ENCODE measurements at regions not wholly inside any gene's neighbourhood (a gene's known extent, or its start where the extent isn't known, plus 50 kb on each side); places are given as distances from the start of the nearest gene placed in this dataset.

- CTCF ChIA-PET = no interaction called here
- TF ChIP-seq YY1 (IDR thresholded peaks at IDR 0.05; ENCODE audit: low read depth) = no peak
- no peak for TF ChIP-seq TAF1 (IDR thresholded peaks at IDR 0.05; ENCODE audit: borderline replicate concordance, low read depth, low read length)
- TF ChIP-seq NFIC (IDR thresholded peaks at IDR 0.05; ENCODE audit: borderline replicate concordance) = no peak
- no peak for TF ChIP-seq ELF1 (IDR thresholded peaks at IDR 0.05)
- TF ChIP-seq IRF3 (IDR thresholded peaks at IDR 0.05; ENCODE audit: low read depth, low read length) = no peak
- TF ChIP-seq MEF2A (IDR thresholded peaks at IDR 0.05; ENCODE audit: borderline replicate concordance, low read depth) = no peak
- no peak for TF ChIP-seq EZH2phosphoT487 (IDR thresholded peaks at IDR 0.05; ENCODE audit: borderline replicate concordance, low read depth)
- TF ChIP-seq MXI1 (IDR thresholded peaks at IDR 0.05; ENCODE audit: low read depth, low read length) = no peak
- no peak for TF ChIP-seq GABPA (IDR thresholded peaks at IDR 0.05; ENCODE audit: low read depth)
- no peak for TF ChIP-seq MAX (IDR thresholded peaks at IDR 0.05; ENCODE audit: low read depth)
- TF ChIP-seq EP300 (IDR thresholded peaks at IDR 0.05; ENCODE audit: borderline replicate concordance in 1 of 2, low read depth in 1 of 2, low read length in 1 of 2) = no peak
Observed at GRCh38 chr14:42353315-42353714, 746.6 kb downstream of the LRFN5 start.

GRCh38 chr14:42335918-42336317, 729.2 kb downstream of the LRFN5 start:
- H4K20me1 ChIP-seq (ENCODE audit: insufficient read depth) = no peaks in the 10 kb centered on the region
- TF ChIP-seq IRF3 (IDR thresholded peaks at IDR 0.05; ENCODE audit: low read depth, low read length) = no peak
- TF ChIP-seq EZH2phosphoT487 (IDR thresholded peaks at IDR 0.05; ENCODE audit: borderline replicate concordance, low read depth) = no peak
- TF ChIP-seq MAX (IDR thresholded peaks at IDR 0.05; ENCODE audit: low read depth) = no peak
- TF ChIP-seq USF2 (IDR thresholded peaks at IDR 0.05; ENCODE audit: borderline replicate concordance, low read depth, low read length) = no peak
- no peak for TF ChIP-seq YY1 (IDR thresholded peaks at IDR 0.05; ENCODE audit: low read depth)
- no peak for TF ChIP-seq RXRA (IDR thresholded peaks at IDR 0.05; ENCODE audit: borderline replicate concordance, low read depth)
- TF ChIP-seq GATA2 (CRISPR knock-in tag; IDR thresholded peaks at IDR 0.05) = no peak
- no peak for TF ChIP-seq PBX3 (IDR thresholded peaks at IDR 0.05)
- no peaks in the 10 kb centered on the region for H3K36me3 ChIP-seq (replicated peaks in 1 of 2; ENCODE audit: control insufficient read depth in 1 of 2, insufficient read depth in 2 of 2, low read length in 1 of 2)
- no peak overlapping the region for H3K4me3 ChIP-seq (ENCODE audit: low read depth in 2 of 2, low read length in 1 of 2)
- no peaks in the 10 kb centered on the region for H3K9me2 ChIP-seq
- H3K9ac ChIP-seq = no peak overlapping the region
- no peaks in the 10 kb centered on the region for H3K79me2 ChIP-seq (ENCODE audit: insufficient read depth)
- CTCF ChIA-PET = no interaction called here
- H3K27ac ChIP-seq (ENCODE audit: low read depth in 2 of 2, low read length in 1 of 2) = no peak overlapping the region
- H2AFZ ChIP-seq (ENCODE audit: low read depth) = no peak overlapping the region
- H3F3A ChIP-seq (replicated peaks; ENCODE audit: insufficient read depth) = no peaks in the 10 kb centered on the region
- POLR2A ChIA-PET = no interaction called here
- 22% methylated on average over 1 of the region's 1 CpG for WGBS (ENCODE audit: low lambda C conversion rate)
- no peaks in the 10 kb centered on the region for H3K4me1 ChIP-seq (ENCODE audit: control insufficient read depth in 1 of 2, insufficient read depth in 2 of 2, low read depth in 1 of 2, low read length in 1 of 2)
- H3K9me3 ChIP-seq = no peaks in the 10 kb centered on the region
- H3K27me3 ChIP-seq (ENCODE audit: insufficient read depth) = no peaks in the 10 kb centered on the region
- H3K4me2 ChIP-seq = no peak overlapping the region
- no peak for DNase-seq

More at GRCh38 chr14:42353315-42353714, 746.6 kb downstream of the LRFN5 start:
- Histone ChIP-seq H3K36me3 (replicated peaks in 1 of 2; ENCODE audit: control insufficient read depth in 1 of 2, insufficient read depth in 2 of 2, low read length in 1 of 2) (no peaks in the 10 kb centered on the region), H3K4me2 (no peak overlapping the region), H3F3A (replicated peaks; ENCODE audit: insufficient read depth) (no peaks in the 10 kb centered on the region), H3K27ac (ENCODE audit: low read depth in 2 of 2, low read length in 1 of 2) (no peak overlapping the region), H3K79me2 (ENCODE audit: insufficient read depth) (no peaks in the 10 kb centered on the region), H3K9me3 (no peaks in the 10 kb centered on the region), H2AFZ (ENCODE audit: low read depth) (no peak overlapping the region), H3K27me3 (ENCODE audit: insufficient read depth) (no peaks in the 10 kb centered on the region), H3K9me2 (no peaks in the 10 kb centered on the region), H3K4me3 (ENCODE audit: low read depth in 2 of 2, low read length in 1 of 2) (no peak overlapping the region), H3K9ac (no peak overlapping the region), H4K20me1 (ENCODE audit: insufficient read depth) (no peaks in the 10 kb centered on the region), H3K4me1 (ENCODE audit: control insufficient read depth in 1 of 2, insufficient read depth in 2 of 2, low read depth in 1 of 2, low read length in 1 of 2) (no peaks in the 10 kb centered on the region)
- 0% methylated on average over 2 of the region's 2 CpGs for WGBS (ENCODE audit: low lambda C conversion rate)
- POLR2A ChIA-PET = no interaction called here
- no peak for DNase-seq

Measured in SK-N-SH (cell line).